Esophagus squamous epithelium (tissue), 4 donors: ENCODE measurements at regions not wholly inside any gene's neighbourhood (a gene's known extent, or its start where the extent isn't known, plus 50 kb on each side); places are given as distances from the start of the nearest gene placed in this dataset.

Experiments used
- POLR2A ChIP-seq, 4 donors: fragments of 450-650 bp; IDR thresholded peaks; one replicate each; pipeline ENCODE4 v1.6.1; 2017; ENCODE audit warnings: antibody characterized with exemption in 4 of 4, mild to moderate bottlenecking in 4 of 4, moderate library complexity in 3 of 4
- TF ChIP-seq, protein P1 (sequence below), 6 experiments: fragments of 450-650 bp in 4 of 6; fragments of 200-600 bp in 2 of 6; sonication (generic) in 2 of 6; IDR thresholded peaks; one replicate each; pipeline ENCODE4 v1.5.1; 2016 to 2019; ENCODE audit warnings: antibody characterized with exemption in 6 of 6, mild to moderate bottlenecking in 4 of 6, moderate library complexity in 4 of 6

DNA sequence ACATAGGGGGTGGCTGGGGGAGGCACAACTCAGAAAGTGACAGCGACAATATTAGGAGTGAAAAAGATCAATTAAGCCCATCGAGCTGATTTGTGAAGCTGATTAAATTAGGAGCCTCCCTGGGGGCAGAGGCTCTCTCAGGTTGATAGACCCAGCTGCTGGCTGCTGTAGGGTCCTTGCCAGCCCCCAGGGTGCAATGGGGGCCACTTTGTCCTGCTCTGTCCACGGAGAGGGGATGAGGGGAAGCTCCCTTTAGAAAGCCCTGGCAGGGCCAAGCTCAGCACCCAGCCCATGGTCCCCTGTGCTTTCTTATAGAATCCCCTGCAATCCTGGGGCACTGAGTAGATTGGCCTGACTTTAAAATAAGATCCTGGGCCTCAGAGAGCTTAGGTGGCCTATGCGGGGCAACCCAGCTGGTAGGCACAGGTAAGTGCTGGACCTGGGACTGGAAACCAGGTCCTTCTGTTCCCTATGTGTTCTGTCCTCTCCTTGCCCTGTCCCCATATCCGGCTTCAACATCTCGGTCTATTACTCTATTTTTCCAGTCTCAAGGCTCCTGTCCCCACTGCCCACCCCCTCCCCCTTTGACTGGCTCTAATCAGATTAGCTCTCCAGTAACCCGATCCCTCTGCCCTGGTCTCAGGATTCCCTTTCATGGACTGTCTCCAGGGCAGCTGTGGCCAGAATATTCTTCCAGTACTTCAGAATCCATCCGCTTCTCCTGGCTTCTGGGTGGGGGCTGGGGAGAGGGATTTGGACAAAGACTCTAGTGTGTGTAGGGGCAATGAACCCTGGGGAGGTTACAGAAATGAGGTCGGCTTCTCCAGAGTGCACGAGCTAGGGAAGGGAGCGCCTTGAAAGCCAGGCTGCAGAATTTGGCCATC, 259.6 kb downstream of the RPS24 start:
- TF ChIP-seq POLR2A (IDR thresholded peaks at IDR 0.05) = no peak
- TF ChIP-seq, protein P1, sequence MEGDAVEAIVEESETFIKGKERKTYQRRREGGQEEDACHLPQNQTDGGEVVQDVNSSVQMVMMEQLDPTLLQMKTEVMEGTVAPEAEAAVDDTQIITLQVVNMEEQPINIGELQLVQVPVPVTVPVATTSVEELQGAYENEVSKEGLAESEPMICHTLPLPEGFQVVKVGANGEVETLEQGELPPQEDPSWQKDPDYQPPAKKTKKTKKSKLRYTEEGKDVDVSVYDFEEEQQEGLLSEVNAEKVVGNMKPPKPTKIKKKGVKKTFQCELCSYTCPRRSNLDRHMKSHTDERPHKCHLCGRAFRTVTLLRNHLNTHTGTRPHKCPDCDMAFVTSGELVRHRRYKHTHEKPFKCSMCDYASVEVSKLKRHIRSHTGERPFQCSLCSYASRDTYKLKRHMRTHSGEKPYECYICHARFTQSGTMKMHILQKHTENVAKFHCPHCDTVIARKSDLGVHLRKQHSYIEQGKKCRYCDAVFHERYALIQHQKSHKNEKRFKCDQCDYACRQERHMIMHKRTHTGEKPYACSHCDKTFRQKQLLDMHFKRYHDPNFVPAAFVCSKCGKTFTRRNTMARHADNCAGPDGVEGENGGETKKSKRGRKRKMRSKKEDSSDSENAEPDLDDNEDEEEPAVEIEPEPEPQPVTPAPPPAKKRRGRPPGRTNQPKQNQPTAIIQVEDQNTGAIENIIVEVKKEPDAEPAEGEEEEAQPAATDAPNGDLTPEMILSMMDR (IDR thresholded peaks at IDR 0.05) = no peak
